GM18511 (cell line): ENCODE measurements at regions not wholly inside any gene's neighbourhood (a gene's known extent, or its start where the extent isn't known, plus 50 kb on each side); places are given as distances from the start of the nearest gene placed in this dataset.
"Not testable (repeated sequence)": the region's sequence is repeated elsewhere in the genome, so short reads cannot be mapped to it uniquely, and the experiment has no call there.

Experiments used
- ATAC-seq: cut with Tn5 transposase; IDR thresholded peaks from one replicate; pipeline ENCODE4 v1.9.1; 2021; ENCODE audit warnings: mild to moderate bottlenecking, moderate library complexity; ENCODE audit not compliant: unreplicated experiment

DNA sequence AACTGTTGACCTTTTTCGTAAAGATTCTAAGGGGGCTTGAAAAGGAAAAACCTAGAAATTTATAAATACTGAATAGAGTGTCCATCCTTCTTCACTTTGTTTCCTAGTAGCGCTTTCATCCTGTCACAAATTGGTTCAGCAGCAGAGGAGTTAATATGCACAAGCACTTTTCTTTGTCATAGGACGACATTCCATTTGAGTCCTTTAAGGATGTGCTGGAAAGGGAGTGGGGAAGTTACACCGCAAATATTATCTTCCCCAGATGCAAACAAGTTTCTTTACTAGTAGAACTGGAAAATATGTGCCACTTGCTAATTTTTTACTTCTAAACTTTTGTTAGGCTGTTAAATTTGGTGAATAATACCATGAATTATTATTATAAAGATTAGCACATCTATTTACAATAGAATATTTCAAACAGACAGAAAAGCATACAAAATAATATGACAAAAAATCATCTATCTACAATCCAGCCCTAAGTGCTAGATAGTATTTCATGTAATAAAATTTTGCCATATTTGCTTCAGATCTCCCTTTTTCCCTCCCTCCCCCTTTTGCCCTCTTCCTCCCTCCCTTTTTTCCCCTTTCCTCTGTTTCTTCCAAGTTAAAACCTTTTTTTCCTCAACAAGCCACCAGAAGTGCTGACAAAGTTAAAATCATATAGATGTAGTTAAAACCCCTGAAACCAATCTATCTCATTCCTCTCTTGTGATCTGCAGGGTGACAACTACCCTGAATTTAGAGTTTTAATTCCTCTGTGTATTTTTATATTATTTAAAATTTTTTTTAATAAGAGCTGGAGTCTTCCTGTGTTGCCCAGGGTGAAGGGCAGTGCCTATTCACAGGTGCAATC lies 50.5 kb upstream of the MAP4K3 start:
- no peak for ATAC-seq

DNA sequence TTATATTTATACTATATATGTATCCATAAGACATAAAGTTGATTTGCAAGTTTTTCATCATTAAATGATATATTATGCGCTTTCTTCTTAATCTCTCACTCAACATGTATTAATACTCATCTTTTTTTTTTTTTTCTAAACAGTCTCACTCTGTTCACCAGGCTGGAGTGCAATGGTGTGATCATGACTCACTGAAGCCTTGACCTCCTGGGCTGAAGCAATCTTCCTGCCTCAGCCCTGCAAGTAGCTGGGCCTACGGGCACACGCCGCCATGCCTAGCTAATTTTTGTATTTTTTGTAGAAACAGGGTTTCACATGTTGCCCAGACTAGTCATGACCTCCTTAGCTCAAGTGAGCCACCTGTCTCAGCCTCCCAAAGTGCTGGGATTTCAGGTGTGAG lies 51.4 kb upstream of the MAP4K3 start:
- no peak for ATAC-seq

DNA sequence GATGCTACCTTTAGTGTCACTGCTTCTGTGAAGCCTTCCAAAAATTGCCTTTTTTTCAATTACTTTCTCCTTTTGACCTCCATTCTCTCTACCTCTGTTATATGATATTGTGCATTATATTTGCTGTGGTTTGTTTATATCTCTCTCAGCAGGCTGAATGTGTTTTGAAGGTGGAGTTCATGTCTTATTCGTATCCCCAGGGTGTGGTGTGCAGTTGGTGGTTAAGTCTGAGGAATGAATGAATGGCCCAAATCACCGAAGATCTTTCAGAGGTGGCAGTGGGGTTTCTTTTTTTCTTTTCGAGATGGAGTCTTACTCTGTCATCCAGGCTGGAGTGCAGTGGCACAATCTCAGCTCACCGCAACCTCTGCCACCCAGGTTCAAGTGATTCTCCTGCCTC lies 53.5 kb upstream of the MAP4K3 start:
- ATAC-seq: no peak

DNA sequence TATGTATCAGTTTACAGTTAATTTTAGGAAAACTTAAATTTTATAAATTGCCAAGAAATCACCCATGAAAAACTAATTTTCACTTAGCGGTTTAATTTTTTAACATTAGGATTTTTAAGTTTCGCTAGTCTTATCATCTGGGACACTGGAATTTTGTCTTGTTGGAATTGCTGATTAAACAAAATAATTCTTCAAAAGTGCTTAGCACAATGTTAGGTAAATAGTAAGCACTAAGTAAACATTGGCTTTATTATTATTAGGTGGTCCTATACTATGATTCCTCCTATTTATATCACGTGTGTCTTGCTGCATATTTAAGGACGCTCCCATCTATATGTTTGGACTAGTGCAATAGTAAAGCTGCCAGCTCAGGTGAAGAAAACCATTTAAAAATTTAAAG lies 54.6 kb upstream of the MAP4K3 start:
- ATAC-seq: no peak

DNA sequence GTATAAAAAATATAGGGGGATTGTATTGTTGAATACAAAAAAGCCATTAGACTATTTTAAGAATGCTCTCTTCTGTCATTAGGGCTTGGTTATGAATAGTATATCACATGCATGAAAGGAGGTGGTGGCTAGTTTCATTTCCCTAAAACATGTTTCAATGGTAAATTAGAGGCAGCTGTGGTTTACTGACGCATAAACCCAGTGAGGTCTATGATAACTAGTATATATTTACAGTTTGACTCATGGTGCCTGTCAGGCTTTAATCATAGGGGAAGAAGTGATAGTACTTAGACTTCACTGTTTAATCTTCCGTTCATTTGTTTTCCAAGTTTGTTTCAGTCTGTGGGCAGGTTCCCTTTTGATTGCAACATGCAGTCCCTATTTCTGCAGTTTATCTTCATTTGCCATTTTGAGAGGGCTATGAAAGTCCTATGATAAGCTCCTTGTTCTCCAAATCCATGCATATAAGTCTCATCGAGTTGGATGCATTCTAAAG lies 55.1 kb upstream of the MAP4K3 start:
- peak; percentile 97 for ATAC-seq

DNA sequence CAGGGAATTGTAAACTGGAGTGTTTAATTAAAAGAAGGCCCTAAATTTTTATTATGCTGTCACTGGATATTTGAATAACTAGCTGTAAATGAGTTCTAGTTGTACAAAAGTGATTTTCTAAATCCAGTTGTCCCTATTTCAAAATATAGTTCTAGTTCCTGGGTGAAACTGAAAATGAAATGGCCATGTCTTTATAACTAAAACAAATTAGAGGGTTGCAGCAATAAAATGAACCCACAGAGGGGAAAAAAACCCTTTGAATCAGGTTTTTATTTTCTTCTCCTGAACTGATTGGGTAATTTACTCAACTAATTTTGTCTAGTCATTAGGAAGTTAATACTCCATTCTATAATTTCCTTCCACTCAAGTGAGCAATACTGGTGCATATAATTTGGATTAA lies 55.6 kb upstream of the MAP4K3 start:
- no peak for ATAC-seq

DNA sequence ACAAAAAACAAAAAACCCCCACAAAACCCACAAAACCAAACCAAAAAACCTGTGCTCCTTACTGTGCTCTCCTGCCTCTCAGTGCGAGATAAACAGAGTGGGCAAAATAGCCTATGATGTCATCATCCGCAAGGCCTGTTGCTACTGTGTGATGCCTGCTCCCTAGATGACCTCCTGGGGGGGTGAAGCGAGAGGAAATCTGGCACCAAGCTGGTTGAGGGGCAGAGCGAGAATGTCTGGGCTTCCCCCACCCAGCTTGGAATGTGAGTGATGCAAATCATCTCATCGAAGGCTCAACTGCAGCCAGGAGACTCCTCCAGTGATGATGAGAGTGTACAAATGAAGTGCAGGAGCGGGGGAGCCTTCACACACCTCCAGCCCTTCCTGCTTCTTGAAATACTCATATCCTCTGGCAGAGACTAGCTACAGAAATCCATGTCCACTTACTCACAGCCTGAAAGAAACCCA lies 57.7 kb upstream of the MAP4K3 start:
- ATAC-seq: peak; percentile 41

DNA sequence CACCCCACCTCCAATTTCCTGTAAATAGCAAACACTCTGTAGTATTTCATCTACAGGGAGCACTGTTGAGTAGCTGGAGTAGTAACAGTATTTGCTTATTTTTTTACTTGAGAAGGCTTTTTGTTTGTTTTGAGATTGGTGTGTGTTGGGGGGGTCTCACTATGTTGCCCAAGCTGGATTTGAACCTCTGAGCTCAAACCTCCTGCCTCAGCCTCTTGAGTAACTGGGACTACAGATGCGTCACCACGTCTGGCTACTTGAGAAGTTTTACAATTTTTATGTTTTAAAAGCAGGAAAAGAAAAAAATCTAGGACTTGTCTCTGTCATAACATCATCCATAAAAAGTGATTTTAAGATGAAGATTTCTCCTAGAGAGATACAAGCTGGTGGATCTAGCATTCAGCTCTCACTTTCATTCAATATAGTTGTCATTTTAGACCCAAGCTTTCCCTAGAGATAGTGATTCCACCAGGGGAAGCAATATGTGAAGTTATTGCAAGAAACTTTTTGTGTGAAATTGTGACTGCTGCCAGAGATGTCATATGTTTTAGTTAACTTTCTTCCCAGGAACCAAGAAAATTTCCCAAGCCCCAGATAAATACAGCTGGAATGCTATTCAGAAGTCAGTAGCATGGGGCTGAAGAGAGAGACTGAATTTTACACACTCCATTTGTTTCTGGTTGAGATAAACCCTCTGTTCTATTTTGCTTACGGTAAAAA lies 60.2 kb upstream of the MAP4K3 start:
- no peak for ATAC-seq

DNA sequence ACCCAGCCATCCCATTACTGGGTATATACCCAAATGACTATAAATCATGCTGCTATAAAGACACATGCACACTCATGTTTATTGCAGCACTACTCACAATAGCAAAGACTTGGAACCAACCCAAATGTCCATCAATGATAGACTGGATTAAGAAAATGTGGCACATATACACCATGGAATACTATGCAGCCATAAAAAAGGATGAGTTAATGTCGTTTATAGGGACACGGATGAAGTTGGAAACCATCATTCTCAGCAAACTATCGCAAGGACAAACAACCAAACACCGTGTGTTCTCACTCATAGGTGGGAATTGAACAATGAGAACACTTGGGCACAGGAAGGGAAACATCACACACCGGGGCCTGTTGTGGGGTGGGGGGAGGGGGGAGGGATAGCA lies 61.1 kb upstream of the MAP4K3 start:
- ATAC-seq: not testable (repeated sequence)

DNA sequence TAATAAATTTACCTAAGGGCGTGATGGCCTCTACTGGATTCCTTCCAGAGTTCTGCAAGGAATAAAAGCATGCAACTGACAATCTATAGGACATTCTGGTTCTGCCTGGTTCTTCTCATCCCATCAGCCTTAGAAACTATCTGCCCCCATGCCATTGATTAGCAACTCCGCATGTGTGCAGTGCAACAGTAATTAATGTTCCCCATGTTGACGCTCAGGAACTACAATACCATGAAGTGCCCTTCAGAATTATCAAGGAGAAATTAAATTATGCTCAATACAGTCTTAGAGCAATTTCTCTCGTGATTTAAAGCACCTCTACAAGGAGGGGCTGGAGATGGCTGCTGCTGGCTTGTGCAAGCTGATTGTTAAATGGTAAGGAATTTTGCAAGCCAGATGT lies 61.7 kb upstream of the MAP4K3 start:
- no peak for ATAC-seq

DNA sequence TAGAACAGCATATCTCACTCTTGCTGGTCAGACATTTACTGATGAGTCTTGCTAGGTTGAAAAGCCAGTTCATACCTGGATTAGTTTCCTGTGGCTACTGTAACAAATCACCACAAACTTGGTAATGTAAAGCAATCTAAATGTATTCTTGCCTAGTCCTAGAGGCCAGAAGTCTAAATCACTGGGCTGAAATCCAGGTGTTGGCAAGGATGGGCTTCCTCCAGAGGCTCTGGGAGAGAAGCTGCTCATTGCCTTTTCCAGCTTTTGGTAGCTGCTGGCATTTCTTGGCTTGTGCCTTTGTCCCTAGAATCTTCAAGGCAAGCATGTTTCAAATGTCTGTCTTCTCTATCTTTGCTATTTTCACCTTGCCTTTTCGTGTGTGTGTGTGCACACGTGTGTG lies 62.3 kb upstream of the MAP4K3 start:
- ATAC-seq: no peak

DNA sequence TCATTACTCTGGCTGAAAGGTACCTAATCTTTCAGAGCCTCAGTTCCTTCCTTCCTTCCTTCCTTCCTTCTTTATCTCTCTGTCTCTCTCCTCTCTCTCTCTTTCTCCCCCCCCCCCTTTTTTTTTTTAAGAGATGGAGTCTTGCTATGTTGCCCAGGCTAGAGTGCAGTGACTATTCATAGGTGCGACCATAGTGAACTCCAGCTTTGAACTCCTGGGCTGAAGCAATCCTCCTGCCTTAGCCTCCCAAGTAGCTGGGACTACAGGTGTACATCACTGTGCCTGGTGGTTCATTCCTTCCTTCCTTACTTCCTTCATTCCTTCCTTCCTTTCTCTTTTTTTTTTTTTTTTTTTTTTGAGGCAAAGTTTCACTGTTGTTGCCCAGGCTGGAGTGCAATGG lies 64.3 kb upstream of the MAP4K3 start:
- no peak for ATAC-seq

DNA sequence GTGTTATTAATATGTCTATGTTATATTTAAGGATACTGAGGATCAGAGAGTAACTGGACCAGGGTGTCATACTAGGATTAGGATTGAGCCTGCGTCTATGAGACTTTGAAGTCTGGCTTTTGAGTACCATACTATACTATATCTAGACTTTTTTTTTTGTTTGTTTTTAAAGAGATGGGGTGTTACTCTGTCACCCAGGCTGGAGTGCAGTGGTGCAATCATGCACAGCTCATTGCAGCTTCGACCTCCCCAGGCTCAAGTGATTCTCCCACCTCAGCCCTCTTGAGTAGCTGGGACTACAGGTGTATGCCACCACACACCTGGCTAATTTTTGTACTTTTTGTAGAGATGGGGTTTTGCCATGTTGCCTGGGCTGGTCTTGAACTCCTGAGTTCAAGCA lies 66.2 kb upstream of the MAP4K3 start:
- ATAC-seq: no peak

DNA sequence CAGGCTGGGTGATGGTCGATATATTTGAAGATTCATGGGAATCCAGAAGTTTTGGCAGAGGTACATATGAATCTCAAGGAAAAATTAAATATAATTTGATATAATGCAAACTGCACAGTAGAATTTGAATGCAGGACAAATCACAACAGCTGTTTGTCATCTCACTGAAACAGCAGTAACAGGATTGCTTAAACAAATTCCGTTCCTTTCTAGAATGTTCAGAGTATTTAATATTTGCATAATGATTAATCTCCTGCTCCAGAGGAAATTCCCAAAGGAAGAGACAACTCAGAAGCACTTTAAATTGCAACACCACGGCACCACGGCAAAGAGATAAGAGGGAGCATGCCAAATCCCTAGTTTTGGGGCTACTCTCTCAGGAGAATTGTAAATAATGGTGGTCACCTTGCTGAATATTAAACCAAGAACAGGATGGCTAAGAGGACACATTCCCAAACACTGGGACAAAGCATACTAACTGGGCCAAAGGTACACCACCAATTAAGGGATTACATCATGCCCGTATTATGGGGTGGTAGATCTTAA lies 67.8 kb upstream of the MAP4K3 start:
- no peak for ATAC-seq

DNA sequence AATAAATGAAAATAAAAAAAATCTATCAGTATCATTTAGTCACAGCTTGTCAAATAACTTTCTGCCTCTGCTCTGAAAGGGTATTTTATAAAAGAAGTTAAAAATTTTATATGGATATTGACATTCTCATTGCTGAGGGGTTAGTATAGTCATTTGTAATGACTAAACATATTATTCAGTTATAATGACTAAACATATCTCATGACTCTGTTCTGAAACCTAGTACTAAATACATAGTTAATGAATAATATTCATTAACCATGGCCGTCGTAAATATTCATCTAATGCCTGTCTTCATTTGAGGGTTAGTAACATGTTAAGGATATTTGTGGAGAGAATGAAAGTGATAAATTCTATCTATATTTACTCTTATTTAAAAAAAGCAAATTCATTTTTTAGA lies 69.1 kb upstream of the MAP4K3 start:
- peak; percentile 61 for ATAC-seq

DNA sequence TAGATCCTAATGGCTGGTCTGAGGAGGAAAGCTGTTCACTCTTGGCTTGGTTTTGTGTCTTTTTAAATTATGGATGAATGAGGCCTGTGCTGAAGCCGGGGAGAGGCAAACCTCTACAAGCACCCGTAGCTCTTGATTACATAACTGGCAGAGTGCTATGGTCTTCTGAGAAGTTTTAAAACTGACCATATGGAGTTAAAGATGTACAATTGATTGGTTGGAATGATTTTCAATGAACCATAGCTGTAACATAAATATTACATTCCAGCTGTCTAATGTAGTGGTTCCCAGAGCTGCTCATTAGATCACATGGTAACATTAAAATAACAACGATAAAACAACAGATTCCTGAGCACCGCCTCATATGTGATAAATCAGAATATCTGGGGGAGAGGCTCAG lies 71.1 kb upstream of the MAP4K3 start:
- ATAC-seq: no peak

DNA sequence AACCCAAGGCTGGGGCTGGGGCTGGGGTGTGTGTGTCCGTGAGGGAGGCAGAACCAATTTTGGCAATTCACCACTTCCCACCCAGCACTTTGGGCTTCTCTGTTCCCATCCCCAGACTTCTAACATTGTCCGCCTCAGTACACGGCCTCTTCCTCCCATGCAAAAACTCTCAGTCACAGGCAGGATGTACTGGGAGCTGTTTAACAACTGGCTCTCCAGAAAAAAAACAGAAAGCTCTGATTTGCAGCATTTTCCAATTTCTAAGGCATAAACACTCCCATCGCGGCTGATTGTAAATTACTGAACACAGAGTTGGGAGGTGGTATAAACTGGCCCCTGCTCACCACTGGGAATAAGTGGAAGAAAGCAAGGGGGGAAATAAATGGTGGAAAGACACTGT lies 73.1 kb upstream of the MAP4K3 start:
- ATAC-seq: no peak

DNA sequence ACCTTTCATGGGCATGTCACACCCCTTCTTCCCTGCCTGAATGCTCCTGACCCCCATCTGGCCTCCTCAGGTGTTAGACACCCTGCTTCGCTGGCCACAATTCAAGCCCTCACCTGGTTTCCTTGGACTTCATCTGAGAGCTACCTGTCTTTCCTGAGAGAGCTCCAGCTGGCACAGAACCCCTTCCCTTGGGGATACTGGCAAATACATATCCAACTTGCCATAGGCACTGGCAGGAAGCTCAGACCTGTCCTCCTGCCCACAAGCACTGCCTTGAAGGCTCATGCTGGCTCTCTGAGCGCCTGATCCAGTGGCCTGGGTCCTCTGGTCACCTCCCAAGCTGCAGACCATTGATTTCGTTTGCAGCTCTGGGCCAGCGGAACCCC lies 74.1 kb upstream of the MAP4K3 start:
- no peak for ATAC-seq

DNA sequence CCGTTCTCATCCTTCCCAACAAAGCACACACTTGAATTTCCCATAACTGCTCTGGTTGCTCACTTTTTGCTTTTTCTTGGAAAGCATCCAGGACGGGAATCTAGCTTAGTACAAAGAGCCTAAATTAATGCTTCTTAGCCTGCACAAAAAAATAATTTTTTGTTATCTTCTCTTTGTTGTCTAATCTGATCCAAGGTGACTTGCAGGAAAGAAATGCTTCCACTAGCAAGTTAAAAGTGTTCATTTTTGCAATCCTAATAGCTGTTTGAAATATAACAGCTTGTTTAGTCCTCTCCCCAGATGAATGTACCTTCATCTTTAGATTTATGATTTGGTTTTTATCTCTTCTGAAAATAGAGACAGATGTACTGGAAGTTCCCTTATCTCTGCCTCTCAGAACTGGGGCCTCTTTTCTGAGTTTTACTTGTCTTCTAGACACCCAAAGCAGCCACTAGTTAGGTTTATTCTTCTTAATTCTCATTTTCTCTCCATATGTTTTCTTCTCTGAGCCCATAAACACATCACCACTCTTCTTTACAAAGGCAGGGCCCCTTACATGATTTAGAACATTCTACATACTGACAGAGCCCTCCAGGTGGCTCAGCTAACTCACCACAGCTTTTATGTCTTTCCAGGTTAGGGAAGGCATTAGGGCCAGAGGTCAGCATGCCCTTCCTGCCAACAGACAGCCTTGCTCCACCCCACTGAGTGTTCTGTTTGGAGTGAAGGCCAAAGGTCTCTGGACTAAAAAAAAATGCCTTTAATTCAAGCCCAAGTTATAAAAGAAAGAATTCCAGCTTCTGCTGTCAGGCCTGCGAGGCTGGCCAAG lies 74.7 kb upstream of the MAP4K3 start:
- ATAC-seq: no peak

DNA sequence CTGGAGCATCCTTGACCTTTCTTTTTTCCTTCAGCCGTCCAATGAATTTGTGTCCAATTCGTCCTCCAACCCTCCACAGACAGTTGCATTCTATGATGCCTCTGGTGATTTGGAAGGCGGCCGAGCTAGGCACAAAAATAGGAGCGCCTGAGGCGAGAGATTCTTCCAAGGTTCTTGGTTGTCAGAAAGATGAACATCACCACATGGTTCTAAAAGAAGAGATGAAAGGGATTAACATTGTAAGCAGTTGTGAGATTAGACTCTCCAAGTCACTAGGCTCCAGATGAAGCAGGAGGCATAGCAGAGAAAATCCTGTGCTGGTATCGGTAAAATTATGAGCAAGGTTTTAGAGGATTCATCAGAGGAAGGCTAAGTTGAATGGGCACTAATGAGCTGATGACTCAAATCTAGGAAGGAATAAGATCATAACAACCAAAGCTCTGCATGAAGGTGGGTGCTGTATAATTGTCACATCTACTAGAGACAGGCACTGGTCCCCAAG lies 75.4 kb upstream of the MAP4K3 start:
- ATAC-seq: no peak

DNA sequence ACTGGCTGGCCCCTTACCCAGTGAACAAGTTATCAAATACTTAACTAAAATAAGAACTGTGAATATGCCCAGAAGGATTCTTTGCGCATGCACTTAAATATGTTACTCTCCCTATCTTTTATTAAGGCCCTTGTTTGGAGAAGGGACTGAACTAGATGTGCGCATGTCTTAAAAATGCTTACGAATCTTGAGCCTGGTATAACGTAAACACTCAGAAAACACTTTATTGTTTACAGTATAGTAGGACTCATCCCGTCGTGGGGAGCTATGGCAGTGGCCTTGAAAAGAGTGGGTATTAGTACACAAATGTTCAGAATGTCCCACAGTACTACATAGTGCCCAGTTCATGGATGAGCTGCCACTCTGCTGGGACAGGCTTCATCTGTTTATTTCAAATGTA lies 75.9 kb upstream of the MAP4K3 start:
- no peak for ATAC-seq
